WERI-Rb-1 (cell line): ENCODE measurements at regions not wholly inside any gene's neighbourhood (a gene's known extent, or its start where the extent isn't known, plus 50 kb on each side); places are given as distances from the start of the nearest gene placed in this dataset.

ENCODE experiments used
- DNase-seq: peaks from one replicate; pipeline ENCODE4 v3.0.0-alpha.2; 2020
- H3K27ac ChIP-seq: fragments of 250-450 bp; sonication (Bioruptor Pico); 2 replicates; pipeline ENCODE4 v1.5.1; 2020; ENCODE audit warnings: mild to moderate bottlenecking, moderate library complexity
- H3K27me3 ChIP-seq: fragments of 250-450 bp; sonication (Bioruptor Pico); 2 replicates; pipeline ENCODE4 v1.5.1; 2021; ENCODE audit warnings: mild to moderate bottlenecking, low read depth, moderate library complexity; ENCODE audit not compliant: insufficient read depth, severe bottlenecking
- H3K36me3 ChIP-seq: fragments of 250-450 bp; sonication (Bioruptor Pico); 2 replicates; pipeline ENCODE4 v1.5.1; 2020; ENCODE audit warnings: mild to moderate bottlenecking, moderate library complexity
- H3K4me3 ChIP-seq: 2 replicates; pipeline ENCODE4 v1.5.1; 2011; ENCODE audit warnings: low read depth, mild to moderate bottlenecking, control low read depth, low read length
- H3K9me3 ChIP-seq: fragments of 250-450 bp; sonication (Bioruptor Pico); 2 replicates; pipeline ENCODE4 v1.5.1; 2021; ENCODE audit warnings: mild to moderate bottlenecking, moderate library complexity; ENCODE audit not compliant: severe bottlenecking
- TF ChIP-seq, protein P1 (sequence below): IDR thresholded peaks from 2 replicates; pipeline ENCODE4 v1.5.1; 2011; ENCODE audit warnings: low read depth, mild to moderate bottlenecking, control low read depth, inconsistent platforms, low read length

DNA sequence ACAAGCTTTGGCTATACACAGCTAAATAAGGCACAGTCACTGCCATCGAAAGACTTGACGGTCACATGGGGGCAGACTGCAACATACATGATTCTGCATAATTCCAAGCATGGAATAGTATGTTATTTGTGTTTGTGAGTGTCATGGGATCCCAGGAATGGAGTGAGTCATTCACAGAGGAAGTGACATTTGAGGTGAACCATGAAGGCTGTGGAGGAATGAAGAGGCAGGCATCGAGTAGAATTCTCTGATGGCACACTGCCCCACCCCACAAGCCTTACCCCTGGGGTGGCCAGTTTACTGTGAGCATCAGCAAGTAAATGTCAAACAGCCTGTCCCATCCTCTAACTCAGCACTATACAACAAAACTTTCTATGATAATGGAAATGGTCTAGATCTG, 619.7 kb downstream of the MID1IP1 start:
- no peak overlapping the region for H3K4me3 ChIP-seq
- no peaks in the 10 kb centered on the region for H3K27me3 ChIP-seq
- TF ChIP-seq, protein P1, sequence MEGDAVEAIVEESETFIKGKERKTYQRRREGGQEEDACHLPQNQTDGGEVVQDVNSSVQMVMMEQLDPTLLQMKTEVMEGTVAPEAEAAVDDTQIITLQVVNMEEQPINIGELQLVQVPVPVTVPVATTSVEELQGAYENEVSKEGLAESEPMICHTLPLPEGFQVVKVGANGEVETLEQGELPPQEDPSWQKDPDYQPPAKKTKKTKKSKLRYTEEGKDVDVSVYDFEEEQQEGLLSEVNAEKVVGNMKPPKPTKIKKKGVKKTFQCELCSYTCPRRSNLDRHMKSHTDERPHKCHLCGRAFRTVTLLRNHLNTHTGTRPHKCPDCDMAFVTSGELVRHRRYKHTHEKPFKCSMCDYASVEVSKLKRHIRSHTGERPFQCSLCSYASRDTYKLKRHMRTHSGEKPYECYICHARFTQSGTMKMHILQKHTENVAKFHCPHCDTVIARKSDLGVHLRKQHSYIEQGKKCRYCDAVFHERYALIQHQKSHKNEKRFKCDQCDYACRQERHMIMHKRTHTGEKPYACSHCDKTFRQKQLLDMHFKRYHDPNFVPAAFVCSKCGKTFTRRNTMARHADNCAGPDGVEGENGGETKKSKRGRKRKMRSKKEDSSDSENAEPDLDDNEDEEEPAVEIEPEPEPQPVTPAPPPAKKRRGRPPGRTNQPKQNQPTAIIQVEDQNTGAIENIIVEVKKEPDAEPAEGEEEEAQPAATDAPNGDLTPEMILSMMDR: no peak
- no peak overlapping the region for H3K27ac ChIP-seq
- no peak for DNase-seq
- H3K9me3 ChIP-seq: no peaks in the 10 kb centered on the region
- H3K36me3 ChIP-seq: no peaks in the 10 kb centered on the region

DNA sequence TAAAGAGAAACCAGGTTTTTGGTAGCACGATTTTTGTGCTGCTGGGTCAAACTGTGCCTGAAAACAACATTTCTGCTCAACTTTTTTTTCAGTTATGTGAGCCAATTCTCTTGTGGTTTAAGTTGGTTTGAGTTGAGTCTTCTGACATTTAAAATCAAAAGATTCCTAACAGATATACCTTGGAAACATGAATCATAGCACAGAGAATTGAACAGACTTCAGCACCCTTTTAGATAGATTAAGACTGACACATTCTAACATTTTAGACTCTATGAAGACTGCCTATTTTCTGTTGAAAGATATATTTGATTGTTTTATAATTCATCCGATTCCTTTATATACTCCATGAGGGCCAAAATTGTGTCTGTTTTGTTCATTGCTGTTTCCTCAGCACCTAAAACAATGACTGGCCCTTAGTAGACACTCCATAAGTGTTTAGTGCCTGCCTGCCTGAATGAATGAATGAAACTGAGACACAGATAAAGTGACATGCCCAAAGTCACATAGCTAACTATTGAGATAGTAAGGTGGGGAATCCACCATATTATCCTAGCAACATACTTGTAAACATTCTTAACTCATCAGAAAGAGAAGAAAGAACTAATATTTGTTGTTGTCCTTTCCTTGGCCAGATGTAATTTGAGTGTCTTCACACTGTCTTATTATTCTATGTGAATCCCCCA, 624.0 kb downstream of the MID1IP1 start:
- no peaks in the 10 kb centered on the region for H3K27me3 ChIP-seq
- H3K36me3 ChIP-seq: no peaks in the 10 kb centered on the region
- no peaks in the 10 kb centered on the region for H3K9me3 ChIP-seq
- no peak overlapping the region for H3K4me3 ChIP-seq
- DNase-seq: no peak
- no peak overlapping the region for H3K27ac ChIP-seq
- TF ChIP-seq, protein P1: no peak

DNA sequence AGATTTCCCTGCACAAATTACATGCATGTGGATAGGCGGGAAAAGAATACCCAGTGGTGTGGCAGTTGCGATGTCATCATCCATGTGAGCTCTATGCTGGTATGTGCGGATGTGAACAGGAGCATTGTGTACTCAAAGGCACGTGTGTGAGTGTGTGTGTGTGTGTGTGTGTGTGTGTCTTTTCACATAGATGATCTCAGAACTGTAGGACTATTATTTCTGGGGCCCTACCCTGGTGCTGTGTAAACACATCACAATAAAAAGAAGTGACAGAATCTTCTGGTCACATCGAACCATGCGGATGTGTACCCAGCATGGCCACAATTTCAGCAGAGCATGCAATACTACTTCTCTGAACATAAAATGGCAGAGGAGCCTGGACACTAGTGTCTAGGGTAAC, 624.8 kb downstream of the MID1IP1 start:
- Histone ChIP-seq H3K9me3 (no peaks in the 10 kb centered on the region), H3K27me3 (no peaks in the 10 kb centered on the region), H3K36me3 (no peaks in the 10 kb centered on the region), H3K4me3 (no peak overlapping the region), H3K27ac (no peak overlapping the region)
- TF ChIP-seq, protein P1: no peak
- DNase-seq: no peak

GRCh38 chrX:39427492-39427891, 626.2 kb downstream of the MID1IP1 start:
- H3K4me3 ChIP-seq: no peak overlapping the region
- no peaks in the 10 kb centered on the region for H3K36me3 ChIP-seq
- no peak for DNase-seq
- no peak overlapping the region for H3K27ac ChIP-seq
- H3K9me3 ChIP-seq: no peaks in the 10 kb centered on the region
- no peaks in the 10 kb centered on the region for H3K27me3 ChIP-seq
- TF ChIP-seq, protein P1: no peak

DNA sequence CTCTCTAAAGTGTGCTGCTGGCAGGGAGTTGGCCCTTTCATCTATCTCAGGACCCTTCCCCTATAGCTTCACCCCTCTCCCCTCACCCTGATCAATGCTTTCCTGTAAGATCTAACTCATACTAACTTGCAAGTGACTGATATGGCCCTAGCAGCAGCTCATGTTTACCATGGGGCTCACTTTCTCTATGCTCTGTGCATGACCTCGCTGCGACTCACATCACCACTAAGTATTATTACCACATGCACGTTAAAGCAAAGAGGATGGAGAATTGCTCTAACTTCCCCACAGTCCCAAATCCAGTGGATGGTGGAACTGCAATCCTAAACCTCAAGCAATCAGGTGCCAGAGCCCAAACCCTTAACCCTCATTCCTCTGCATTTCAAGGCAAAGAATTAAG, 626.6 kb downstream of the MID1IP1 start:
- no peak for DNase-seq
- TF ChIP-seq, protein P1: no peak
- Histone ChIP-seq H3K9me3 (no peaks in the 10 kb centered on the region), H3K4me3 (no peak overlapping the region), H3K27me3 (no peaks in the 10 kb centered on the region), H3K27ac (no peak overlapping the region), H3K36me3 (no peaks in the 10 kb centered on the region)

- Histone ChIP-seq H3K27ac (no peak overlapping the region), H3K9me3 (no peaks in the 10 kb centered on the region), H3K36me3 (no peaks in the 10 kb centered on the region), H3K4me3 (no peak overlapping the region), H3K27me3 (no peaks in the 10 kb centered on the region)
- no peak for DNase-seq
- TF ChIP-seq, protein P1: no peak
Observed at GRCh38 chrX:39430551-39430950, 629.3 kb downstream of the MID1IP1 start.
